Naive thymus-derived CD8-positive, alpha-beta T cell (primary cell): ENCODE measurements at regions not wholly inside any gene's neighbourhood (a gene's known extent, or its start where the extent isn't known, plus 50 kb on each side); places are given as distances from the start of the nearest gene placed in this dataset.
A peak's percentile ranks its signal among the peaks of the same experiment; 100 is the strongest.
"Not testable (repeated sequence)": the region's sequence is repeated elsewhere in the genome, so short reads cannot be mapped to it uniquely, and the experiment has no call there.

Experiments
- ATAC-seq, 2 donors: fragments of 150-1000 bp; cut with Tn5 transposase in 1 of 2; sonication (Bioruptor Pico), chemical (Tn5 transposase) in 1 of 2; 1 replicate in 1 of 2; 2 replicates in 1 of 2; pipeline ENCODE4 v1.10.0; 2021; ENCODE audit warnings: mild to moderate bottlenecking in 2 of 2, moderate library complexity in 2 of 2
- POLR2A ChIA-PET: fragments of 350-600 bp; sonication (Branson Sonifier 250); formaldehyde crosslinking; loops from one replicate; lab custom pipeline; 2021; ENCODE audit warnings: antibody characterized with exemption; lab: Charles Lee
- DNase-seq, 10 donors: peaks; one replicate each; pipeline versions ENCODE4 v3.0.0 to v3.0.0-alpha.2; 2020 to 2022
- H3K27ac Mint-ChIP-seq, 10 donors: one replicate each; pipeline ENCODE4 v1.8.0; 2020 to 2022; ENCODE audit warnings: mild to moderate bottlenecking in 10 of 10, mixed read lengths in 10 of 10, moderate library complexity in 4 of 10, inconsistent platforms in 1 of 10
- H3K27me3 Mint-ChIP-seq, 5 donors: one replicate each; pipeline ENCODE4 v1.8.0; 2021 to 2022; ENCODE audit warnings: mixed read lengths in 5 of 5
- H3K36me3 Mint-ChIP-seq, 3 donors: one replicate each; pipeline ENCODE4 v1.8.0; 2020 to 2022; ENCODE audit warnings: mixed read lengths in 3 of 3, mild to moderate bottlenecking in 2 of 3, inconsistent platforms in 1 of 3
- H3K4me1 Mint-ChIP-seq, 4 donors: one replicate each; pipeline ENCODE4 v1.8.0; 2021 to 2022; ENCODE audit warnings: mixed read lengths in 4 of 4
- H3K4me3 Mint-ChIP-seq, 10 donors: one replicate each; pipeline ENCODE4 v1.8.0; 2020 to 2022; ENCODE audit warnings: mild to moderate bottlenecking in 10 of 10, mixed read lengths in 10 of 10, moderate library complexity in 6 of 10, inconsistent platforms in 1 of 10
- H3K9me3 Mint-ChIP-seq, 9 donors: one replicate each; pipeline ENCODE4 v1.8.0; 2020 to 2022; ENCODE audit warnings: mixed read lengths in 9 of 9, mild to moderate bottlenecking in 3 of 9, inconsistent platforms in 1 of 9, moderate library complexity in 1 of 9

DNA sequence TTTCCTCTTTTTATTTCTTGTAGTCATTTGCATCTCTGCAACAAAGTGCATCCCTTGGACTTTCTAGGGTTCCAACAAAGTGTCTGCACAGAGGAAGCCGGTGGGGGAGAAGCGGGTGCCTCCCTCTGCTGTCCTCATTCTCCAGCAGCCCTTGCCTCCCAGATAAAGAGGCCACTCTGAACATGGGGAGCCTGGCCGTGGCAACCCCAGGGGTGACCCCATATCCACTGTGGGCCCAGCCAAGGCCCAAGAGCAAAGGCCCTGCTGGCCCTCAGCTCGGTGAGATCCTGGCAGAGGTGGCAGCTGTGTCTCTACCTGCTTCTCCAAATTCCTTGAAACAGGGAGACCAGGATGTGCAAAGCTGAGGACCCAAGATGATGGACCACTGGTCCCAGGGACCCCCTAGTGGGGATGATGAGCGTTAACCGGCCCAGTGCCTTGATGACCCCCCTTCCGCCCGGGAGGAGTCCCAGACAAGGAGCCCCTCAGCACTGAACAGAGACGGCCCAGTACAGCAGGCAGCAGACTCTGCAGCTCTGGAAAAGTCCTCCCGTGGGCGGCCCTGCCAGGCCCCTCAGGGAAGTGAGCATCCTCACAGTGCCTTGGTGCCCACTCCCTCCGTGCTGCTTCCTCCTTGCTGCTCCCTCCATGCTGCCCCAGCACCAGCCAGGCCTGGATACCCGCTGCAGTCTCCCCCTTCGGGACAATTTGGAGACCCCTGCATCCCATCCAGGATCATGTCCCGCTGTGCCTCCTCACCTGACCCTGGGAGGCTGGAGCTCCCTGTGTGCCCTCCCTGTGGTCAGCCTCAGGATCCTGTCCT is 62.5 kb downstream of the MRPL36 start:
- H3K27me3 Mint-ChIP-seq = peaks cover 6 to 24% (median 22%) of the 10 kb centered on the region in 5 donors
- H3K4me3 Mint-ChIP-seq = no peak overlapping the region
- POLR2A ChIA-PET = interaction anchor here (1.1 kb wide), 1 partner anchor 63 kb away, joined by 3 read pairs; no protein-coding TSS in a partner anchor
- no peak overlapping the region for H3K27ac Mint-ChIP-seq
- DNase-seq (peak in 1 of 10 donors; percentile 12), ATAC-seq (no peak)
- peaks cover 0 to 15% (median 2%) of the 10 kb centered on the region in 3 donors for H3K36me3 Mint-ChIP-seq
- H3K4me1 Mint-ChIP-seq = peaks cover 0 to 1% (median 0%) of the 10 kb centered on the region in 4 donors
- peaks cover 2 to 26% (median 12%) of the 10 kb centered on the region in 9 donors for H3K9me3 Mint-ChIP-seq

DNA sequence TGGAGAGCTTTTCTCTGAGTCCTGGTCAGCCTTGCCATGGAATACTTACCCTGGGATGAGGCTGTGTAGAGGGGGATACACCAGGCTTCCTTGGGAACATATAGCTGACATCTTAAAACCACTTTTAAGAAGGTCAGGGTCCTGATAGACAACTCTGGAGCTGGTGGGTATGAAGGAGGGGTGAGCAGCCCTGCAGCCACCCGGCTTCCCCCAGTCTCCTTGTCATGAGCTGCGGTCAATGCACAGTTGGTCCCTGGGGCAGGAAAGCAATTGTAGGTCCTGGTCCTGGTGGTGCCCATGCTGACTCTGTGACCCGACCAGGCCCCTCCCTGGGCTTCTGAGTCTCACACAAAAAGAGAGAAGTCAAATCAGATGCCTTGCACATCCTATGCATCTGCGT is 63.6 kb downstream of the MRPL36 start:
- Mint-ChIP-seq H3K27me3 (peaks cover 4 to 29% (median 19%) of the 10 kb centered on the region in 5 donors), H3K4me3 (no peak overlapping the region), H3K27ac (no peak overlapping the region), H3K9me3 (peaks cover 0 to 16% (median 10%) of the 10 kb centered on the region in 9 donors), H3K36me3 (peaks cover 0 to 12% (median 2%) of the 10 kb centered on the region in 3 donors), H3K4me1 (peaks cover 0 to 1% (median 0%) of the 10 kb centered on the region in 4 donors)
- no peak for DNase-seq
- no peak for ATAC-seq
- POLR2A ChIA-PET = interaction anchor here (1.1 kb wide), 1 partner anchor 64 kb away, joined by 3 read pairs; no protein-coding TSS in a partner anchor

GRCh38 chr5:1735320-1735970 is 64.2 kb downstream of the MRPL36 start:
- Mint-ChIP-seq H3K36me3 (peaks cover 0 to 6% (median 2%) of the 10 kb centered on the region in 3 donors), H3K9me3 (peaks cover 0 to 10% (median 5%) of the 10 kb centered on the region in 9 donors), H3K4me1 (peaks cover 0 to 1% (median 0%) of the 10 kb centered on the region in 4 donors), H3K27ac (no peak overlapping the region), H3K4me3 (no peak overlapping the region), H3K27me3 (peaks cover 4 to 33% (median 13%) of the 10 kb centered on the region in 5 donors)
- POLR2A ChIA-PET = interaction anchor here (0.5 to 1.2 kb wide), 2 partner anchors 47 to 70 kb away, joined by 3 to 4 read pairs; no protein-coding TSS in a partner anchor
- peak in 1 of 10 donors; percentile 11 for DNase-seq
- no peak for ATAC-seq

DNA sequence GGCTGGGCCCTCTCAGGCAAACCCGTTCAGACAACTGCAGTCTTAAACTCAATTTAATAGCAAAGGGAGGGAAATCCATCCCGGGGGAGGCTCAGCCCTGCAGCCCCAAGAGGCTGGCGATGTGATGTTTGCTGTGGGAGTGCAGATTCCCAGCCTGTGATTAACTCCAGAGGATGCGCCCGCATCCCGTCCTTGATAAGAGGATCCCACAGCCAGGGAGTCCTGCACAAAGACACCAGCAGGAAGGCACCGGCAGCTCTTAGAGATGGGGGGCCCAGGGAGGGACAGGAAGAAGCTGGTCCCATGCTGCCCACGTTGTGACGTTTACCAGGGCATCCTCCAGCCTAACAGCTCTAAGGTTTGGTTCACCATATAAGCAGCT is 64.7 kb downstream of the MRPL36 start:
- H3K27me3 Mint-ChIP-seq = peaks cover 4 to 38% (median 12%) of the 10 kb centered on the region in 5 donors
- H3K36me3 Mint-ChIP-seq = peaks cover 0 to under 1% (median under 1%) of the 10 kb centered on the region in 3 donors
- no peak overlapping the region for H3K4me3 Mint-ChIP-seq
- H3K4me1 Mint-ChIP-seq = peaks cover 0 to 1% (median 0%) of the 10 kb centered on the region in 4 donors
- no peak overlapping the region for H3K27ac Mint-ChIP-seq
- peaks cover 0 to 4% (median 3%) of the 10 kb centered on the region in 9 donors for H3K9me3 Mint-ChIP-seq
- POLR2A ChIA-PET = interaction anchor here (0.5 to 1.2 kb wide), 2 partner anchors 48 to 69 kb away, joined by 3 to 4 read pairs; no protein-coding TSS in a partner anchor
- no peak for ATAC-seq
- DNase-seq = no peak

DNA sequence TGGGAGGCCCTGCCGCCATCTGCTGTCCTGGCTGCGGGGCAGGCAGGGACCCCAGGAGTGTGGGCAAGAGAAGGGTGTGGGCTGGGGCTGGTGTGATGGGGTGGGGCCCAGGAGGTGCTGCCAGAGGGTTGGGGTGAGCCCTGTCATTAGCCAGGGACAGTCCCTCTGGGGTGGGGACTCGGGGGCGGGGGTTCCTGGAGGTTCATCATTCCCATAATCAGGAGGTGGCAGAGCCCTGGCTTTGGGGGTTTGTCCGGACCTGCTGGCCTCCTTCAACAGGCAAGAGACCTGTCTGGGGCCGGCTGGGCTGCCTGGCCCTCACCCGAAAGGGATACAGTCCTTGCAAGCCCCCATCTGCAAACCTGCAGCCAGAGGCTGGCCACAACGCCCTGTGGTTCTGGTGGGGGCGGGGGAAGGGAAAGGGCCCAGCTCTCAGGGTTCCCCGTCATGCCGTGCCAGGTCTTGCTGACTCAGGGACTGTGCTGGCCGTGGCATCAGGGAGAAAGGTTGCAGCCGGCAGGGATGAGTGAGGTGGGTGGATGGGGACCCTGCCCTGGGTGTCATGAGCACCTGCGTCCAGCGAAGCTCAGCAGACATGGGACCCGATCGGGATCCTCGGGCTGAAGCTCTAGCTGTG is 65.2 kb downstream of the MRPL36 start:
- no peak overlapping the region for H3K27ac Mint-ChIP-seq
- no peaks in the 10 kb centered on the region for H3K36me3 Mint-ChIP-seq
- H3K27me3 Mint-ChIP-seq = peaks cover 4 to 38% (median 12%) of the 10 kb centered on the region in 5 donors
- peak in 1 of 10 donors; percentile 15 for DNase-seq
- no peaks in the 10 kb centered on the region for H3K9me3 Mint-ChIP-seq
- no peak for ATAC-seq
- POLR2A ChIA-PET = interaction anchor here (1.2 kb wide), 1 partner anchor 48 kb away, joined by 3 read pairs; no protein-coding TSS in a partner anchor
- H3K4me1 Mint-ChIP-seq = peaks cover 0 to 1% (median 0%) of the 10 kb centered on the region in 4 donors
- H3K4me3 Mint-ChIP-seq = no peak overlapping the region

DNA sequence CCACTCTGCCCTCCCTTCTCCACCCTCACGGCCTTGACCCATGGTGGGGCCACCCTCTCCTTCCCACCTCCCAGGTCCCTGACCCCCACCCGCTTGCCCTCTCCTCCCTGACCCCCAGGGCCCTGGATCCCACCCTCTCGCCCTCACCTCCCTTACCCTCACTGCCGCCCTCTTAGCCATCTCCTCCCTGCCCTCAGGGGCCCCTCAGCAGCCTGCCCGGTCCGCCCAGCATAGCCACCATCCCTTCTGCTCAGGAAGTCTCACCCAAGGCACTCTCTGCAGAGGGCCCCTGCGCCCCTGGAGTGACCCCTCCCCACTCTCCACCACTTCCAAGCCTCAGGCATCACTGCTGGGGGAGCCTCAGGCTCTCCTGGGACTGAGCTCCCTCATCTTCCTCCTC is 66.3 kb downstream of the MRPL36 start:
- Mint-ChIP-seq H3K4me1 (peaks cover 0 to 1% (median 0%) of the 10 kb centered on the region in 4 donors), H3K4me3 (no peak overlapping the region), H3K27ac (no peak overlapping the region), H3K9me3 (no peaks in the 10 kb centered on the region), H3K36me3 (no peaks in the 10 kb centered on the region), H3K27me3 (peaks cover 0 to 35% (median 6%) of the 10 kb centered on the region in 5 donors)
- POLR2A ChIA-PET = no interaction called here
- DNase-seq (peak in 1 of 10 donors; percentile 6), ATAC-seq (no peak)

DNA sequence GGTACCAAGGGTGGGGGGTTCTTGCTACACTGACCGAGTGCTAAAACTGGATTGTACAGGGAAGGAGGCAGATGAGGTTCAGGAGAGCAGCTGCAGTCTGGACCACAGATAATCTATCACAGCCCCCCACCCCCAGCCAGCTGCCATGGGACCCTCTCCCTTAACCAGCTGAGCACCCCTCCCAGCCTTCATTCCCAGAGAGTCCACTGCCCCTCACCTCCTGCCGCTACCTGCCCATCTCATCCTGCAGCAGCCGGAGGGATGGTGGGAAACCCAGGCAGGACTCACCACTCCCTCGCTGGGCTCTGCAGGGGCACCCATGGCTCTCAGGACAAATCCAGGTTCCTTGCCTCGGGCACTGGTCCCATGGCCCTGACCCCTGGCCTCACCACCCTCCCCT is 66.7 kb downstream of the MRPL36 start:
- POLR2A ChIA-PET = no interaction called here
- Mint-ChIP-seq H3K9me3 (no peaks in the 10 kb centered on the region), H3K4me1 (peaks cover 0 to 1% (median 0%) of the 10 kb centered on the region in 4 donors), H3K4me3 (no peak overlapping the region), H3K27me3 (peaks cover 0 to 39% (median 3%) of the 10 kb centered on the region in 5 donors), H3K36me3 (no peaks in the 10 kb centered on the region), H3K27ac (no peak overlapping the region)
- ATAC-seq (no peak), DNase-seq (peak in 1 of 10 donors; percentile 11)

- POLR2A ChIA-PET = no interaction called here
- DNase-seq (peak in 1 of 10 donors; percentile 13), ATAC-seq (no peak)
- peak overlapping the region in 1 of 10 donors; percentile 44 for H3K27ac Mint-ChIP-seq
- no peak overlapping the region for H3K4me3 Mint-ChIP-seq
- H3K36me3 Mint-ChIP-seq = no peaks in the 10 kb centered on the region
- H3K27me3 Mint-ChIP-seq = peaks cover 0 to 39% (median 3%) of the 10 kb centered on the region in 5 donors
- peaks cover 0 to 1% (median 0%) of the 10 kb centered on the region in 4 donors for H3K4me1 Mint-ChIP-seq
- H3K9me3 Mint-ChIP-seq = no peaks in the 10 kb centered on the region
Observed at GRCh38 chr5:1732238-1732941, 67.2 kb downstream of the MRPL36 start.

- peaks cover under 1 to 41% (median 3%) of the 10 kb centered on the region in 5 donors for H3K27me3 Mint-ChIP-seq
Observed at GRCh38 chr5:1731855-1732237, 67.8 kb downstream of the MRPL36 start.

GRCh38 chr5:1731091-1731639 is 68.5 kb downstream of the MRPL36 start:
- H3K27me3 Mint-ChIP-seq = peaks cover 0 to 40% (median 7%) of the 10 kb centered on the region in 5 donors
- ATAC-seq = no peak
- no peaks in the 10 kb centered on the region for H3K9me3 Mint-ChIP-seq
- H3K4me1 Mint-ChIP-seq = peaks cover 0 to 1% (median 0%) of the 10 kb centered on the region in 4 donors
- no peak overlapping the region for H3K4me3 Mint-ChIP-seq
- DNase-seq = peak in 1 of 10 donors; percentile 7
- no peak overlapping the region for H3K27ac Mint-ChIP-seq
- H3K36me3 Mint-ChIP-seq = no peaks in the 10 kb centered on the region
- POLR2A ChIA-PET = no interaction called here

More at GRCh38 chr5:1731855-1732237, 67.8 kb downstream of the MRPL36 start:
- H3K36me3 Mint-ChIP-seq, H3K4me1 Mint-ChIP-seq, H3K27ac Mint-ChIP-seq, H3K9me3 Mint-ChIP-seq, ATAC-seq, H3K4me3 Mint-ChIP-seq, POLR2A ChIA-PET: not testable (repeated sequence)
- DNase-seq = peak in 1 of 10 donors; percentile 8

DNA sequence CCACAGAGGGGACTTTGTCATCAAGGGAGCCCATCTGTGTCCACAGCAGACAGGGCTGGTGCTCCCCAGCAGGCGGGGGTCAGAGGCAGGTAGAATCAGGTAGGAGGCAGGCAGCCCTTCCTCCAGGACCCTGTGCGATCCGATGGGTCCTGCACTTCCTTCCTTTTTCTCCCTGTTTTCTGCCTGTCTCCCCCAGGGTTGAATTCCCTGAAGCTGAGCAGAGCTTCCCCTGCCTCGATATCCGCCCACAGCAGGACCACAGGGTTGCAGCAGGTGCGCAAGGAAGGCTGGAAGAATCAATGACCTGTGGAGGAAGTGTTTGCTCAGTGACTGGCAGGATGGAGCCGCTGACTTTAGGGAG is 69.2 kb downstream of the MRPL36 start:
- no peak overlapping the region for H3K27ac Mint-ChIP-seq
- peaks cover 0 to 44% (median 14%) of the 10 kb centered on the region in 5 donors for H3K27me3 Mint-ChIP-seq
- DNase-seq (peak in 1 of 10 donors; percentile 7), ATAC-seq (no peak)
- no peaks in the 10 kb centered on the region for H3K9me3 Mint-ChIP-seq
- H3K4me3 Mint-ChIP-seq = no peak overlapping the region
- no peaks in the 10 kb centered on the region for H3K36me3 Mint-ChIP-seq
- peaks cover 0 to 5% (median 3%) of the 10 kb centered on the region in 4 donors for H3K4me1 Mint-ChIP-seq
- POLR2A ChIA-PET = no interaction called here
